OCI-LY3 (cell line): ENCODE measurements at regions not wholly inside any gene's neighbourhood (a gene's known extent, or its start where the extent isn't known, plus 50 kb on each side); places are given as distances from the start of the nearest gene placed in this dataset.

Source experiments
- CTCF ChIP-seq: fragments of 200-600, 300-600 bp; sonication (generic); IDR thresholded peaks from 2 replicates; pipeline ENCODE4 v1.5.1; 2014; ENCODE audit warnings: antibody characterized with exemption, low read length, low read depth
- EZH2phosphoT487 ChIP-seq: fragments of 200-600 bp; shearing (Covaris generic); IDR thresholded peaks from 2 replicates; pipeline ENCODE4 v1.6.1; 2018; ENCODE audit warnings: antibody characterized with exemption, mixed run types, low read depth

- no peak for TF ChIP-seq CTCF
- no peak for TF ChIP-seq EZH2phosphoT487
Observed at GRCh38 chr2:105489168-105489878, 90.5 kb upstream of the FHL2 start.
